ENCODE measurements at regions not wholly inside any gene's neighbourhood (a gene's known extent, or its start where the extent isn't known, plus 50 kb on each side); places are given as distances from the start of the nearest gene placed in this dataset.

DNA sequence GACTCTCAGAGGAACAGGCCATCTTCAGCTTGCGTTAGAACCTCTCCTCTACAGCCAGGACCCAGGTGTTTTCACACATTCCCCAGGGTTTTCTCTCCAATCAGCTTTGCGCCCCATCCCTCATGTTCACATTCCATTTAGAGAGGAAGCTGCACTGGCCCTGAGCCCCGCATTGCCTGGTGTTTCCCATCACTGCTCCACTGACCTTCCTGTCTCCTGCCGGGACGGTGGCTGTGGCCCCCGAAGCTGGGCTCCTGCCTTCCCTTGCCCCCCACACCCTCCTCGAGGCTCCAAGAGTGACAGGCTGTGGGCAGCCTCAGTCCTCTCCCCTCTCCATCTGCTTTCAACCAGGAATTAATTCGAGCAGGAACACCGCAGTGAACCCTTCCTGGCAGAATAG lies 357.3 kb downstream of the THBS2 start:
- no peak for DNase-seq

DNA sequence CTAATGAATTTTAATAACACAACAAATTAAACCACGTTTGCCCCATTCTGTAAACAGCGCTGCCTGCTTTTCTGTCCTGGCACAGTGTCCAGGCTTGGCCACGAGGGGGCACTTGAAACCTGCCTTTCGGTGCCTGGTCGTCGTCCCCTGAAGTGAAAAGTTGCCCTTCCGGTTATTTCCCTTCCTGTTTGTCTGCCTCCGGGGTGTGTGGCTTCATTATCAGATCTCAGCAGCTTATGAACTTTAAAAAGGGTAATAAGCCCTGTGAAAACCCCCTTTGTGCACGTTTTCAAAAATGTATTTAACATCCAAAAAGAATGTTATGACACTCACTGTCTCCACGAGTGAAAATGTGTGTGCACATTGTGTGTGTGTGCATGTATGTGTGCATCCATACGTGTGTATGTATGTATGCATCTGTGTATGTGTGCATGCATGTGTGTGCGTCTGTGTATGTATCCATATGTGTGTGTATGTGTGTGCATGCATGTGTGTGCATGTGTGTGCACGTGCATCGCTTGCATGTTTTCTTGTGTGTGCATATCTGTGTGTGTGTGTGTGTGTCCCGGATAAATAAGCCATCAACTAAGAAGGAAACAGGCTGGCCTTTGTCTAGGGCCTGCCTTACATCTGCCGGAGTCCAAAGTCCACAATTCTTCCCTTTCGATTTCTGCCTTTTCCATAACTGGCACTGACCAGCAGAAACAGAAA lies 358.4 kb downstream of the THBS2 start:
- DNase-seq, result peak; percentile 32 to 78 (median 58)

DNA sequence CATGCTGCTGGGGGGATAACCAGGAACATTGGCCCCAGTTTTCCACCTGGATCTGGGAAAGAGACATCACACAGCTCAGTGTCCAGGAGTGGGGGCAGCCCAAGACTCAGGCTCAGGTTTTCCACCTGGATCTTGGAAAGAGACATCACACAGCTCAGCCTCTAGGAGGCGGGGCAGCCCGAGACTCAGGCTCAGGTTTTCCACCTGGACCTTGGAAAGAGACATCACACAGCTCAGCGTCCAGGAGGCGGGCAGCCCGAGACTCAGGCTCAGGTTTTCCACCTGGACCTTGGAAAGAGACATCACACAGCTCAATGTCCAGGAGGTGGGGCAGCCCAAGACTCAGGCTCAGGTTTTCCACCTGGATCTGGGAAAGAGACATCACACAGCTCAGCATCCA lies 361.6 kb downstream of the THBS2 start:
- DNase-seq, result no peak

DNA sequence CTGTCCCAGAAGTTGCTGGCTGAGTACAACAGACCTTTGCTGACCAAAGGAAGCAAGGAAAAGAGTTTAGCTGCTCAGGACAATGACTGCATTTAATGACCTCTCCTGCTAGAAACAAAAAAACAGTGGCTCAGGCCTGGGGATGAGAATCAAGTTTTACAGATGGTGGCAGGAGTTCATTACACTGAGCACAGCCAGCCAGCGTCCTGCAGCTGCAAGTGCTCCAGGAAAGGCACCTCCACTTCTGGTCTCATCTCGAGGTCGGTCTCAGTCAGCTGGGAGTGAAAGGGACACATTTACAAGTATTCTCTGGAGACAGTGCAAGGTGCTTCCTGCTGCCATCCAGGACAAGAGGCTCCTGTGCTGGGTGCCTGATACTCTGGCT lies 362.7 kb downstream of the THBS2 start:
- DNase-seq, result no peak

DNA sequence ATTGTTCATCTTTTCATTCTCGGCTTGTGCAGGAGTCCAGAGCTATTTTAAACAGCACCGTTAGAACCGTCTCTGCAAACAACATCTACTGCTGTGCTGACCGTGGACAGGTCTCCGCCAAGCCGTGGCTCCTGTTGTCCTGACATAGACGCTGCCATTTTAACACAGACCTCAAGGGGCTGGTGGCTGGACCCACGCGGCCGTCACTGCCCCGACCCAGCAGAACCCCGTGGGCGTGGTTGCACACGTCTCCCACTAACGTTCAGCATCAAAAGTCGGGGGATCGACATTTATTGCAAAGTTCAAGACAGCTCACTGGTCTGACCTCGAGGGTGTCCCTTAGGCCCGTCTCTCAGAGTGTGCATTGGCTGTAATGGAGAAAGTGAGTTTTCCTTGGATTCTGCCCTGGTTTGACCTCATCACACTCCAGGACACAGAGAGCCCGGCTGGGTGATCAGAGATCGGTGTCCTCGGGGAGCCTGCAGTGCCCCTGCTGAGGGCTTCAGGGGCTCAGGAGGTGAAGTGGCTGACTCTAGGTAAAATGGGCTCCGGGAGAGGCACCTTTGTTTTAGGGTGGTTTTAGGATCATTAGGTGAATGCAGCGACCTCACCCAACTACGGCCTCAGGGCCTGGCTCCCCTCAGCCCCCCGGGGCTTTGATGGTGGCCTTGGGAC lies 363.2 kb downstream of the THBS2 start:
- DNase-seq, result no peak

DNA sequence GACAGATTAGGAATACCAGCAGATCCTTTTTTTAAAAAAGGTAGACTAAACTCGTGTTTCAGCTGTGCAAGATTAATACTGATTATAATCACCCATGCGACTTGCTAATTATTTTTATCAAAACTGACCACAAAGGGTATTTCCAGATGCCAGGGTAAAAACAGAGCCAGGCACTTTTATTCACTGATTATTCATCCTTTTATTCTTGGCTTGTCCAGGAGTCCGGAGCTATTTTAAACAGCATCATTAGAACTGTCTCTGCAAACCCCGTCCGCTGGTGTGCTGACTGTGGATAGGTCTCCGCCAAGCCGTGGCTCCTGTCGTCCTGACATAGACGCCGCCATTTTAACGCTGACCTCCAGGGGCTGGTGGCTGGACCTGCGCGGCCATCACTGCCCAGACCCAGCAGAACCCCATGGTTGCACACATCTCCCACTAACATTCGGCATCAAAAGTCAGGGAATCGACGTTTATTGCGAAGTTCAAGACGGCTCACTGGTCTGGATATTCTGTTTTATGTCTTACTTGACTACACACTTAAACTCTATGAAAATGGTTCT lies 364.8 kb downstream of the THBS2 start:
- no peak for DNase-seq

DNA sequence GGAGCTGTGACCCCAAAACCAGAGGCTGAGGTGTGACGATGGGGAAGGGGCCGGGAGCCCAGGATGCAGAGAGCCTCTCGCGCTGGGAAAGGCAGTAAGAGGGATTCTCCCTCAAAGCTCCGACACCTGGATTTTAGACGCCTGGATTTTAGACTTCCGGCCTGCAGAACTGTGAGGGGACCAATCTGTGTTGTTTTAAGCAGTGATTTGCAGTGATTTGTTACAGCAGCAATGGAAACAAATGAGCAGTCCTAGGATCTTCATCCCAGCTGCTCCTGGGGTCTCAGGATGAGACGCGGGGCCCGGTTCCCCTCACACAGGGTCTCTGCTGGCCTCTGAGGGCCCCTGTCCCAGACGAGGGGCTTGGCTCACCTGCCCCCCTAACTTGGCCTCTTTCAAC lies 365.5 kb downstream of the THBS2 start:
- no peak for DNase-seq

DNA sequence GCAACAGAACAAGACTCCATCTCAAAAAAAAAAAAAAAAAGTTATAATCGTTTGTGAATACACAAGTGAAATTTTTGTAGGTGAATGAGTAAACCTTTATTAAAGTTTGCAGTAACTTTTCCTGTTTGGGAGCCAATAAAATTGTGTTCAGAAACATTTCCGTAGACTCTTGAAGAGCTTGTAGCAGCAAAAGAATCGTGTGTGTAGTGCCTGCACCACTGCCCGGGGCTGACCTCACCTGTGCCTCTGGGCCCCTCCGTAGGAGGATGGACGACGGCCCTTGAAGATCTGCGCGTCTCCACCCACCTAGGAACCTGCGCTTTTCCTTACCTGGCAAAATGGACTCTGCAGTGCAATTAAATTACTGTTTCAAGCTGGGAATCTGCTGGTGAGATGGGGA lies 366.0 kb downstream of the THBS2 start:
- DNase-seq, result no peak

DNA sequence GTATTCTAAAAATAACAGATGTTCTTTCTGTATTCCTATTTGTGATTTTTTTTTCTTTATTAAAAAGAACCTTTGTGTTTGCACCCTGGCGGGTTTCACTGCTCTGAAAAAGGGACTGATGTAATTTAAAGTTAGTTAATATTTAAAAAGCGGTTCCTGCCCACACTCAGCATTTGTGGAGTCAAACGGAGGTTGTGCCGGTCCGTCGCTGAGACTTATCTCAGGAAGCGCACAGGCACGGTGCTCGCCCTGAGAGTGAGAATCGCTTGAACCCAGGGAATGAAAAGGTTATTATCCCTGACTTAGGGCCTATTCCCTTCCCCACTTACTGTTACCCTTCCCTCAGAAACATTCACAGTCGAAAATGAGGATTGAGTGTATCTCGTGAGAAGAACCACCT lies 366.7 kb downstream of the THBS2 start:
- no peak for DNase-seq

DNA sequence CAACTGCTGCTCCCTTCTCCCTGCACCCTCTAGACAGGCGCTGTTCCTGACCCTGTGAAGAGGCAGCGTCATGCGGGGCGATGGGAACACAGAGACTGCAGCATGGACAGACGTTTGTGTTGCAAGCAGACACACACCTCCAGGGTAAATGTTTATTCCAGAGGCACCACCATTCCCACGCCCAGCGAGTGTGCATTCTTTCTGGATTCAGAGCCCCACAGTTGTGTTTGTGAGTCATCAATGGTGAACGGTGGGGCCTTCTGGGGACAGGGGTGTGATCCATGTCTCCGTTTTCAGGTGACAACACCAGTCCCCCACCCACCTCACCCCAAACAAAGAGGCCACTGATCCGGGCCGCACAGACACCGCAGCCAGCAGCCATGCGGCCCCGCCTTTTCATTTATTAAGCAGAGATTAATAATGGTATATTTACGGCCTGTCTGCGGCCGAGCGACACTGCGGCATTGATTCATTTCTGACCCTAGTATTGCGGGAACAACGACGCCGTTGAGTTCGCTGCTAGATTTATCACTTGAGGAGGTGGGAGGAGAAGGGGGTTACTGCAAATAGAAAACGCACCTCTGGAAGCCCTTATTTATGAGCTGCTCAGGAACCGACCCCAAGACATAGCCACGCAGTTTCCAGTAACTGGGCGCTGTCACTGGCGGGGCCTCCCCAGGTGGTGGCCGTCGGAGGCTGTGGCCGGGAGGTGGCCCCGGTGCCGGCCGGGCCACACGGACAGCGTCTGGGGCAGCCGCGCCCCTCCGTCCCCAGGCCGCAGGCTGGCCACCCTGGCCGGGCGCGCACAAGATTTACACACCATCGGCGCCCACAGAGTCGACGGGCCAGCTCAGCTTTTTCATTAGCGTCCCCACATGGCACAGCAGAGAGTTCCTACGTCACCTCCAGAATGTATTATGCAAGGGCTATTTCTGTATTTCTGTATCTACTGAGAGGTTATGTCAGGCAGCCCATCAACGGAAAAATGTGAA lies 367.6 kb downstream of the THBS2 start:
- no peak for DNase-seq

DNA sequence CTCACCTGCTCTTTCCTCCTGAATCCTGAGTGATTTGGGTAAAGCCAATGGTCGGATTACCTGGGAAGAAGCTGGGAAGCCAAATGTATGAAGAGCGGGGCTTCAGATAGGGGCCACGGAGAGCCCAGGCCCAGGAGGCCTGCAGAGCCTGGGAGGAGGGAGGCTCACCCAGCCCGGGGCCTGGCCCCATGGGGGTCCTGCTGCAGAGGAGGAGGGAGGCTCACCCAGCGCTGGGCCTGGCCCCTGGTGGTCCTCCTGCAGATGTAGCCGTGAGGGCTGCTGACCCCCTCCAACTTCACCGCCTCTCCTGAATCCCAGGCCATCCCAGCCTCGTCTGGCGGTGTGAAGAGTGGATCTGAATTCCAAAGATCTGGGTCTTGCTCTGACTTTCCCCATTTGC lies 368.4 kb downstream of the THBS2 start:
- DNase-seq, result no peak

DNA sequence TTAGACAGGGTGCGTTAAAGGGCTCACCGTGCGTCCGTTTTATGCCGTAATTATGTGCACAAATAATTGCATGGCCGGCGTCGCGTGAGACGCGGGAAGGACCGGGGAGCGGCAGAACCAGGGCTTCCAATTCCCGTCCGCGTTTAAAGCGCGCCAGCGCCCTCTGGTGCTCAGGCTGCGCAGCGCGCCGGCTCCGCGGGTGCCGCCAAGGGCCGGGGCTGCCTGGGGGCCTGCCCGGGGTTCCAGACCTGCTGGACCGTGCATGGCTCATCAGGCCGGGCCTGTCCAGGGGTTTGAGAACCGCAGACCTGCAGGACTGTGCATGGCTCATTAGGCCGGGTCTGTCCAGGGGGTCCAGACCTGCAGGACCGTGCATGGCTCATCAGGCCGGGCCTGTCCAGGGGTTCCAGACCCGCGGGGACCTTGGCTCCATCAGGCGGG lies 369.0 kb downstream of the THBS2 start:
- DNase-seq, result peak; percentile 43 to 90 (median 66)

DNA sequence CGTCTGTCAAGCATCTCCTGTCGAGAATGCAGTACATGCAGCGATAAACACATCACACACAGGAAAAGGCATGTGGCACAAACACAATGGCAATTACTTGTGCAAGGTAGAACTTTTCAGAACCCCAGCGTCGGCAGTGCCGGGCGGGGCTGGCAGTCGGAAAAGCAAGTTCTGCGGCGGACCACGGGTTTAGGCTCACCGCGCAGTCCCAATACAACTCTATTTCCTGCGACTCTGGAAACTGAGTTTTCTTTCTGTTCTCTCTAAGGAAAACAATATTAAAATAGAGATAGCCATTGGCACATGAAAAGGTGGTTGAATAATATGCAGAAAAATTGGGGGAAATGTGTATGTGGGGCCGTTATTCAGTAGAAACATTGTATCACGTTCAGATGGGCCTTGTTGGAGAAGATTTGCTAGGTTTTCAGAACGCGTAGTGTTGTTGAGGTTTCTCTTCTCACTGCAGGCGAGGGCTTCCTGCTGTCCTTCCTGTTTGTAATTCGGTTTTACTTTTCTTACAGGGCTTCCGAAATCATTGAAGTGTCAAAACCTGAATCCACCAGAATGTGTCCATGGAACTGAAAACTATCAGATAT lies 369.5 kb downstream of the THBS2 start:
- peak in 1 of 6 experiments; percentile 69 for DNase-seq

DNA sequence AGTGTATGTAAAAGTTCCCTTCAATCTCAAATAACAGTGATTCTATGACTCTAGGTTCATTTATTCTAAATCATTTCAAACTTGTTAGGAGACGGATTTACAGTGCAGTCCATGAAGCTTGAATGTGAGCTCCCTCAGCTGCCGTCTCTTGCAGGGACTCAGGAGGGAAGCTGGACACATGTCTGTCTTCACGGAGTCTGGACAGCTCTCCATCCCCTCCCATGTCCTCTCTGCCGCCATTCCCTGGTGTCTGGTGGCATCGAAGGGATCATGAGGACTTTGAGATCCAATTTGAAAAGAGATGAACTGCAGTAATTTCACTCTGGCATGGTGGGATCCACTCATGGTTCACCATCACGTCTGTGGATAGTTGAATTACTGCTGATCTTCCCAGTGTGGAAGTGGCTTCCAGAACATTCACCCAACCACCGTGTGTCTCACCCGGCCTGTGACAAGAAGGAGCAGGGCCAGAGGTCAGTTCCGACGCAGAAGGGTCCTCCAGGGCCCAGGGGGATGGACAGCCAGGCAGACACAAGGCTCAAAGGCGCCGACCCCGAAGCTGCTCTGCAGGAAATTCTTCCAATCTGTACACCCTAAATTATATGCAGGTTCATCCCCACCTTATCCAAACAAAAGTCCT lies 370.1 kb downstream of the THBS2 start:
- no peak for DNase-seq

DNA sequence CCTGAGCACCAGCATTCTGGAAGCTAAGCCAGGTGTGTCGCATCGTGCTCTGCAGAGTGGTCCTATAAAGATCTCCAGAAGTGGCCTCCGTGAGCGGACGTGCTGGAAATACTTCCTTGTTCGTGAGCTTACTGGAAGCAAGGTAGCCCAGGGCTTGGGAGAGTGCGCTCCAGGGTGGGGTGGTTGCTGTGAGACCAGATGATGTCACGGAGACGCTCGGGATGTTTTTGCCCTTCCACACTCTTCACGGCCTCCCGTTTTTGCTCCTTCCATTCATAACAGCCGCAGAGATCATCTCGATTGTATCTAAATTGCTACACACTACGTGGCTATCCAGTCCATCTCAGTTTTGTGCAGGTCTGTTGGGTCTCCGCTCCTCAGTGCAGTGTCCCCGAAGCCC lies 373.4 kb downstream of the THBS2 start:
- DNase-seq, result no peak

DNA sequence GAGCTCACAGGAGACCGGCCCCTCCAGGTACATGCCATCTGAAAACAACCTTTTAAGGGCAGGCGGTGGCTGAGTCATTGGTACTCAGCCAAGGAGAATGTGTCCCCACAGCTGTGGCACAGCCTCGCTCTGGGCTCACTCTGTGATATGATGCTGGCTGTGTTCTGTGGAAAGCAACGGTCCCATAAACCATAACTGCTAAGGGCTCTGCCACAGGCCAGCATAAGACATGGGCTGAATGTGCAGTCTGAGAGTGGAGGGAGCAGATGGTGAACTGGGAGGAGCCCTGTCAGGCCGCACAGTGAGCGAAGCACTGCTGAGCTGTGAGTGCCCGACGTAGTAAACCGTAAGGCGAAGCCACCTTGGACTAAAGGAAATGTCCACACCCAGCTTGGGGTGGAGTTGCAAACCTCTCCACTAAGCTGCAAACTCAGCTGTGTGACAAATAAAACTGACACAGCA lies 375.8 kb downstream of the THBS2 start:
- DNase-seq, result no peak

DNA sequence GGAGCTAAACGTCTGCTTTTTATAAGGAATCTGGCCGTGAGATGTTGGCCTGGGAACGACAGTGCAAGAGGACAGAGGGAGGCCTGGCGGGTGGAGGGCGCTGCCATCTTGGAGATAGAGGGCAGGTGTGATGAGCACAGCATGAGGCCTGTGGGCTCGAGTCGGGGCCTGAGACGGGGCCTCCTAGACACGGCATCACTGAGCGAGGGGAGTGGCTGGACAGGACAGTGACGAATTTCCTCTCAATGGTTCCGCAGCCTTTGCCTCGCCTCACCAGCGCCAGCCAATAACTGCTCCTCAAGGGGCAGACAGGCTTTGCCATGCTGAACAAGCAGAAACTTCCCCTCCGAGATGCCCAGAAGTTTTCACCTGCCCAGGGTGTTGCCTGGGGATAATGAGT lies 376.7 kb downstream of the THBS2 start:
- DNase-seq, result no peak

DNA sequence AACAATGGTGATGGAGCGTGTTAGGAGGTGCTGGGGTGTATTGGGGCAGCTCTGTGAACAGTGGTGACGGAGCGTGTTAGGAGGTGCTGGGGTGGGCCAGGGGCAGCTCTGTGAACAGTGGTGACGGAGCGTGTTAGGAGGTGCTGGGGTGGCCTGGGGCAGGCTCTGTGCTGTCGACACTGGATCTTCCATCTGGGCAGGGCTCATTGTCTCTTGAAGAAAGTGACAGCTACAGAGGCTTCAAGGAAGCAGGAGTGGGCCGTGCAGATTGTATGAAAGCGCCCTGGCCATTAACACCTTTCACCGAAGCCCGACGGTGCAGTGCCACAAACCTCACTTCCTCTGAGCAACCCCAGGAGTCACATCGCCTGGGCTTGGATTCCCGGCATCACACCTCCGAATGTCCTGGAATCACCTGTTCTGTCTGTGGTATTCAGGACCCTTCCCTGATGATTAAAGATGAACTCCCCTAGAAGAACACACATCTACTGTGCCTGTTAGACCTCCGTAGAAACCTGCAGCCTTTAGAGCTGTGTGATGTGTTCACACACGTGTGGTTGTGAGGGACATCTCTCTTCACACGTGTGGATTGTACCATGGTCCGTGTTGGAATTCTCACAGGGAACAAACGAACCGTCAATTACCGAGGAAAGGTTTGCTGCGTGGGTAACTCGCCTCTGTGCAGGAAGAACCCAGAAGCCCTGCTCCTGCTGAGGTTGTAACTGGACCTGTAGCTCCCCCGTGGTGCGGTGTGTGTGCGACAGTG lies 377.7 kb downstream of the THBS2 start:
- DNase-seq, result no peak

DNA sequence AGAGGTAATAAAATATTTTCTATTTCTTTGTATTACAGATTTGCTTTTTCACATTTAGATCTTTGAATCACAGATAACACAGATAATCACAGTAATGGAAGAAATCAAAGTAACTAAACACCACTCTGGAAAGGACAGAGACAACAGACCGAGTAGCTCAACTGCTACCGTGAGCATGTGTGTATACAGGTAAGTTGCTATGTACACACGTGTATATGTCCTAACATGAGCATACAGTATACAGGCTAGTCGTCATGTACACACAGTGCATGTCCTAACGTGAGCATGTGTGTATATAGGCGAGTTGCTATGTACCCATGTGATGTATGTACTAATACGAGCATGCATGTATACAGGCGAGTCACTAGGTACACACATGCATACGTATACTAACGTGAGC lies 379.0 kb downstream of the THBS2 start:
- no peak for DNase-seq

DNA sequence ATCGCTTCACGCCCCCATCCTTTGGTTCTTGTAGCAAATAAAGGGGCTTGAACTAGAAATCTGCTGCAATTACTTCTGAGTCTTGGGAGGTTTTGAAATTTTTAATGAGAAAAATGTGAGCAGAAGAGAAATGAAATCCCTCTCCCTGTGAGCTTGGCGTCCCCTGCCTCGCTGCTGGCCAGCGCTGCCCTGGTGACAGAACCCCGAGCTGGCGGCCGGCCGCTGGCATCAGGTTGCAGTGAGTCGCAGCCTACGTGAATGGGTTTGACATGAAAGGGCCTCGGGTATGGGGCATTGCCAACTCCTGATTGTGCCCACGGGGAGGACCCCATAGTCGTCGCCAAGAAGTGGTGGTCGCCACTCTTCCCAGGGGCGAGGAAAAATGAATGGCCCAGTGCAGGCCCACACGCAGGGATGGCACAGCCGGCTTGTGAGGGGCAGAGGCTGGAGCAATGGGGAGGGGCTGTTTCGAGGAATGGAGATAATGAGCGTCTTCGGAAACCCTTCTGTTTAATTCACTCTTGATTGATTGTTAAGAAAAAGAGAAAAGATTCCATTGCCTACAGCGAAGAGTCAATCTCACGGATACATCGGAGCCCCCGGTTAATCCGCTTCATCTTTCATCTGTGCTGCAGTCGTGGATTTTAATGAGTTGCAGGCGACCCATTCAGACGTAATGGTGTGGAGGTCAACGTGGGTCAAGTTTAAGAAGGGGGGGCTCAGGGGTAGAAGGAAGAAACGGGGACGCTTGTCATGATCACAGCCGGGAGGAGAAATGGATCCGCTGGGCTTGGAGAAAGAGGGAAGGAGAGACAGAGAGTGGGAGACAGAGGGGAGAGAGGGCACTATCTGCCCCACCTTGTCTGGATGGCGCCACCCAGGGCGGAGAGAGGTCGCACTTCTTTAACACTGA lies 380.1 kb downstream of the THBS2 start:
- no peak for DNase-seq

All from stimulated activated naive CD4-positive, alpha-beta T cell (primary cell).